NCI-H1436 (cell line): ENCODE measurements at regions not wholly inside any gene's neighbourhood (a gene's known extent, or its start where the extent isn't known, plus 50 kb on each side); places are given as distances from the start of the nearest gene placed in this dataset.

ENCODE experiments used
- DNase-seq: peaks from one replicate; lab custom pipeline; 2025; lab: John Stamatoyannopoulos, UW

GRCh38 chr5:35477911-35478310 lies 139.8 kb upstream of the SPEF2 start:
- DNase-seq, result no peak

GRCh38 chr5:35477321-35477720 lies 140.3 kb upstream of the SPEF2 start:
- DNase-seq, result no peak

- no peak for DNase-seq
Observed at GRCh38 chr5:35476797-35477196, 140.9 kb upstream of the SPEF2 start.

- no peak for DNase-seq
Observed at GRCh38 chr5:35476036-35476435, 141.6 kb upstream of the SPEF2 start.

GRCh38 chr5:35473589-35473988 lies 144.1 kb upstream of the SPEF2 start:
- no peak for DNase-seq

GRCh38 chr5:35470866-35471265 lies 146.8 kb upstream of the SPEF2 start:
- no peak for DNase-seq

- no peak for DNase-seq
Observed at GRCh38 chr5:35468811-35469210, 148.9 kb upstream of the SPEF2 start.

- no peak for DNase-seq
Observed at GRCh38 chr5:35466746-35467145, 150.9 kb upstream of the SPEF2 start.

- no peak for DNase-seq
Observed at GRCh38 chr5:35464757-35465156, 152.9 kb upstream of the SPEF2 start.

GRCh38 chr5:35461530-35461929 lies 156.1 kb upstream of the SPEF2 start:
- no peak for DNase-seq

- peak; percentile 20 for DNase-seq
Observed at GRCh38 chr5:35458824-35459207, 158.8 kb upstream of the SPEF2 start.

- no peak for DNase-seq
Observed at GRCh38 chr5:35457912-35458823, 159.5 kb upstream of the SPEF2 start.

GRCh38 chr5:35456506-35456905 lies 161.2 kb upstream of the SPEF2 start:
- DNase-seq, result no peak

- DNase-seq, result no peak
Observed at GRCh38 chr5:35454011-35454525, 163.6 kb upstream of the SPEF2 start.

- no peak for DNase-seq
Observed at GRCh38 chr5:35443803-35444595, 173.7 kb upstream of the SPEF2 start.

GRCh38 chr5:35442885-35443639 lies 174.6 kb upstream of the SPEF2 start:
- no peak for DNase-seq

GRCh38 chr5:35440409-35440808 lies 177.3 kb upstream of the SPEF2 start:
- no peak for DNase-seq

GRCh38 chr5:35438786-35439185 lies 178.9 kb upstream of the SPEF2 start:
- DNase-seq, result no peak

- no peak for DNase-seq
Observed at GRCh38 chr5:35438288-35438687, 179.4 kb upstream of the SPEF2 start.

- peak; percentile 15 for DNase-seq
Observed at GRCh38 chr5:35436400-35437057, 181.1 kb upstream of the SPEF2 start.

GRCh38 chr5:35430381-35431162 lies 187.1 kb upstream of the SPEF2 start:
- no peak for DNase-seq
